HG02623 (cell line): ENCODE measurements at regions not wholly inside any gene's neighbourhood (a gene's known extent, or its start where the extent isn't known, plus 50 kb on each side); places are given as distances from the start of the nearest gene placed in this dataset.

Experiments used
- ATAC-seq: cut with Tn5 transposase; IDR thresholded peaks from one replicate; pipeline ENCODE4 v1.9.1; 2021; ENCODE audit warnings: moderate library complexity; ENCODE audit not compliant: unreplicated experiment

GRCh38 chr11:80495116-80495515, 1054.3 kb upstream of the TENM4 start:
- ATAC-seq = no peak

GRCh38 chr11:80487952-80488351, 1047.1 kb upstream of the TENM4 start:
- no peak for ATAC-seq

- ATAC-seq = no peak
Observed at GRCh38 chr11:80486678-80487077, 1045.8 kb upstream of the TENM4 start.

- ATAC-seq = no peak
Observed at GRCh38 chr11:80477178-80477577, 1036.3 kb upstream of the TENM4 start.

- ATAC-seq = peak; percentile 75
Observed at GRCh38 chr11:80473562-80473961, 1032.7 kb upstream of the TENM4 start.

- ATAC-seq = no peak
Observed at GRCh38 chr11:80469871-80470270, 1029.0 kb upstream of the TENM4 start.

- ATAC-seq = no peak
Observed at GRCh38 chr11:80466570-80466969, 1025.7 kb upstream of the TENM4 start.

GRCh38 chr11:80462211-80462610, 1021.4 kb upstream of the TENM4 start:
- no peak for ATAC-seq

GRCh38 chr11:80458376-80458775, 1017.5 kb upstream of the TENM4 start:
- ATAC-seq = no peak

GRCh38 chr11:80457823-80458222, 1017.0 kb upstream of the TENM4 start:
- no peak for ATAC-seq

GRCh38 chr11:80455818-80456217, 1015.0 kb upstream of the TENM4 start:
- ATAC-seq = no peak

- no peak for ATAC-seq
Observed at GRCh38 chr11:80451105-80451504, 1010.3 kb upstream of the TENM4 start.

- no peak for ATAC-seq
Observed at GRCh38 chr11:80448709-80449108, 1007.9 kb upstream of the TENM4 start.

- ATAC-seq = no peak
Observed at GRCh38 chr11:80443177-80443576, 1002.3 kb upstream of the TENM4 start.

- no peak for ATAC-seq
Observed at GRCh38 chr11:80441821-80442220, 1001.0 kb upstream of the TENM4 start.

GRCh38 chr11:80440835-80441234, 1000.0 kb upstream of the TENM4 start:
- no peak for ATAC-seq

GRCh38 chr11:80436547-80436946, 995.7 kb upstream of the TENM4 start:
- ATAC-seq = no peak

- ATAC-seq = no peak
Observed at GRCh38 chr11:80435345-80435744, 994.5 kb upstream of the TENM4 start.

- ATAC-seq = no peak
Observed at GRCh38 chr11:80432057-80432456, 991.2 kb upstream of the TENM4 start.

- ATAC-seq = no peak
Observed at GRCh38 chr11:80424012-80424695, 983.3 kb upstream of the TENM4 start.

GRCh38 chr11:80420374-80420773, 979.5 kb upstream of the TENM4 start:
- ATAC-seq = no peak

GRCh38 chr11:80417681-80418080, 976.9 kb upstream of the TENM4 start:
- ATAC-seq = no peak

GRCh38 chr11:80415580-80415979, 974.8 kb upstream of the TENM4 start:
- ATAC-seq = no peak
